Keratinocyte (primary cell): ENCODE measurements at regions not wholly inside any gene's neighbourhood (a gene's known extent, or its start where the extent isn't known, plus 50 kb on each side); places are given as distances from the start of the nearest gene placed in this dataset.
A peak's percentile ranks its signal among the peaks of the same experiment; 100 is the strongest.

Experiments used
- DNase-seq: peaks from one replicate; pipeline ENCODE4 v3.0.0-alpha.2; 2011; ENCODE audit warnings: low read depth, missing footprints, low spot score
- FAIRE-seq: peaks from 2 replicates; lab custom pipeline; 2011; peaks lifted over from hg19 to GRCh38; lab: Jason Lieb, UNC
- H2AFZ ChIP-seq: 2 replicates; pipeline ENCODE4 v1.6.0; 2012; ENCODE audit warnings: low read length, control low read depth, inconsistent platforms; ENCODE audit not compliant: control insufficient read depth
- H3K27ac ChIP-seq: 2 replicates; pipeline ENCODE4 v1.5.1; 2011; ENCODE audit warnings: low read length; ENCODE audit not compliant: control insufficient read depth, insufficient read depth
- H3K27me3 ChIP-seq: 3 replicates; pipeline ENCODE4 v1.6.0; 2011; ENCODE audit warnings: low read length; ENCODE audit not compliant: control insufficient read depth, insufficient read depth; ENCODE audit errors: extremely low read depth
- H3K36me3 ChIP-seq, 2 experiments: 2 replicates in 1 of 2; 3 replicates in 1 of 2; pipeline ENCODE4 v1.5.1; 2011; ENCODE audit warnings: low read length in 2 of 2, mild to moderate bottlenecking in 1 of 2; ENCODE audit not compliant: control insufficient read depth in 2 of 2, insufficient read depth in 2 of 2; ENCODE audit errors: extremely low read depth in 1 of 2
- H3K4me1 ChIP-seq: 3 replicates; pipeline ENCODE4 v1.5.1; 2011; ENCODE audit warnings: low read length; ENCODE audit not compliant: control insufficient read depth, insufficient read depth; ENCODE audit errors: extremely low read depth
- H3K4me2 ChIP-seq: 3 replicates; pipeline ENCODE4 v1.6.0; 2011; ENCODE audit warnings: low read depth, low read length; ENCODE audit not compliant: control insufficient read depth, insufficient read depth; ENCODE audit errors: extremely low read depth
- H3K4me3 ChIP-seq, 3 experiments: fragments of 200-600 bp in 1 of 3; sonication (generic) in 1 of 3; 2 replicates in 2 of 3; 3 replicates in 1 of 3; pipeline ENCODE4 v1.5.1; 2011 to 2016; ENCODE audit warnings: low read length in 3 of 3, mild to moderate bottlenecking in 3 of 3, control low read depth in 2 of 3, inconsistent platforms in 1 of 3, low read depth in 1 of 3, mixed read lengths in 1 of 3, mixed run types in 1 of 3, moderate library complexity in 1 of 3; ENCODE audit not compliant: control insufficient read depth in 2 of 3, insufficient read depth in 2 of 3; ENCODE audit errors: extremely low read depth in 1 of 3
- H3K79me2 ChIP-seq: 2 replicates; pipeline ENCODE4 v1.6.0; 2012; ENCODE audit warnings: low read length; ENCODE audit not compliant: control insufficient read depth, insufficient read depth
- H3K9ac ChIP-seq: 3 replicates; pipeline ENCODE4 v1.6.0; 2011; ENCODE audit warnings: low read length; ENCODE audit not compliant: control insufficient read depth, insufficient read depth; ENCODE audit errors: extremely low read depth
- H3K9me1 ChIP-seq: 3 replicates; pipeline ENCODE4 v1.6.0; 2011; ENCODE audit warnings: low read length; ENCODE audit not compliant: control insufficient read depth, insufficient read depth; ENCODE audit errors: extremely low read depth
- H3K9me3 ChIP-seq: 2 replicates; pipeline ENCODE4 v1.5.1; 2012; ENCODE audit warnings: low read depth, low read length; ENCODE audit not compliant: control insufficient read depth
- H4K20me1 ChIP-seq: 3 replicates; pipeline ENCODE4 v1.6.0; 2011; ENCODE audit warnings: low read length; ENCODE audit not compliant: control insufficient read depth, insufficient read depth; ENCODE audit errors: extremely low read depth
- CTCF ChIP-seq, 3 experiments: IDR thresholded peaks in 1 of 3; conservative IDR thresholded peaks in 1 of 3; optimal IDR thresholded peaks in 1 of 3; 2 replicates in 2 of 3; 3 replicates in 1 of 3; pipeline versions ENCODE3 to v1.5.1; 2011; ENCODE audit warnings: low read length in 3 of 3, mild to moderate bottlenecking in 3 of 3, moderate library complexity in 2 of 3, control low read depth in 1 of 3, inconsistent platforms in 1 of 3; ENCODE audit not compliant: insufficient read depth in 2 of 3; ENCODE audit errors: extremely low read depth in 1 of 3
- EZH2 ChIP-seq: IDR thresholded peaks from one replicate; pipeline ENCODE4 v1.6.1; 2012; ENCODE audit warnings: inconsistent platforms, mild to moderate bottlenecking, low read length, moderate library complexity
- dilution Hi-C: fragments of 300-500 bp; cut with MboI; formaldehyde crosslinking; loops from one replicate; pipeline ENCODE4 v1.7.0; 2020; ENCODE audit warnings: low sequenced_read_pairs; ENCODE audit not compliant: extremely low pct_ligation_motif_present

DNA sequence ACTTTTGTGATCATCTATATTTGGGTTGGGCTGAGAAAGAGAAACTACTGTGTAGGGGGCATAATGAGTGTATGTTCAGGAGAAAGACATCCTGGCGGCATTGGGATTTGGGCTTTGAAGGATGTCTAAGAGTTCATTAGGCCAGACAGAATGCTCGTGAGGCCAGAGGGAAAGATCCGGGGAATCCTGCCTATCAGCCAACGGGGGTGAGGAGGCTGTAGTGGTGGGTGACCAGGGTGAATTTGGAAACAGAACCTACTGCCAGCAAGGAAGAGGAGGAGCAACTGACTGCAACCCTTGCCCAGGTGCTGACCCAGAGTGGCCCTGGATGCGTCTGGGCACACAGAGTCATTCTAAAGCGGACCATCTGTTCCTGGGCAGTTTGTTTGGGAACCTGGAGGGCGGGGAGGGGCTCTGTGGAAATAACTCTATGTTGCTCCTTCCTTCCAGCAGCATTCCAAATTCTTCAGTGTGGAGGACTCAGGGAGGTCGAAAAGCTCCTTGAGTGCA is 56.9 kb upstream of the ECE1 start:
- peaks cover 14% of the 10 kb centered on the region for H3K4me1 ChIP-seq
- dilution Hi-C loops, result no loop called here
- DNase-seq (no peak), FAIRE-seq (no peak)
- peaks cover 7% of the 10 kb centered on the region for H3K27me3 ChIP-seq
- H3K9ac ChIP-seq, result no peak overlapping the region
- no peaks in the 10 kb centered on the region for H3K9me3 ChIP-seq
- no peak overlapping the region for H3K4me3 ChIP-seq
- H4K20me1 ChIP-seq, result no peaks in the 10 kb centered on the region
- TF ChIP-seq EZH2, result no peak
- TF ChIP-seq CTCF (optimal IDR thresholded peaks at IDR 0.05 in 1 of 3, IDR thresholded peaks at IDR 0.05 in 1 of 3, conservative IDR thresholded peaks at IDR 0.05 in 1 of 3; ENCODE audit: extremely low read depth in 1 of 3, insufficient read depth in 2 of 3, low read length in 3 of 3), result no peak
- no peak overlapping the region for H3K27ac ChIP-seq
- H3K9me1 ChIP-seq, result no peaks in the 10 kb centered on the region
- no peak overlapping the region for H2AFZ ChIP-seq
- H3K36me3 ChIP-seq, result no peaks in the 10 kb centered on the region
- no peak overlapping the region for H3K4me2 ChIP-seq
- H3K79me2 ChIP-seq, result peaks cover 10% of the 10 kb centered on the region

DNA sequence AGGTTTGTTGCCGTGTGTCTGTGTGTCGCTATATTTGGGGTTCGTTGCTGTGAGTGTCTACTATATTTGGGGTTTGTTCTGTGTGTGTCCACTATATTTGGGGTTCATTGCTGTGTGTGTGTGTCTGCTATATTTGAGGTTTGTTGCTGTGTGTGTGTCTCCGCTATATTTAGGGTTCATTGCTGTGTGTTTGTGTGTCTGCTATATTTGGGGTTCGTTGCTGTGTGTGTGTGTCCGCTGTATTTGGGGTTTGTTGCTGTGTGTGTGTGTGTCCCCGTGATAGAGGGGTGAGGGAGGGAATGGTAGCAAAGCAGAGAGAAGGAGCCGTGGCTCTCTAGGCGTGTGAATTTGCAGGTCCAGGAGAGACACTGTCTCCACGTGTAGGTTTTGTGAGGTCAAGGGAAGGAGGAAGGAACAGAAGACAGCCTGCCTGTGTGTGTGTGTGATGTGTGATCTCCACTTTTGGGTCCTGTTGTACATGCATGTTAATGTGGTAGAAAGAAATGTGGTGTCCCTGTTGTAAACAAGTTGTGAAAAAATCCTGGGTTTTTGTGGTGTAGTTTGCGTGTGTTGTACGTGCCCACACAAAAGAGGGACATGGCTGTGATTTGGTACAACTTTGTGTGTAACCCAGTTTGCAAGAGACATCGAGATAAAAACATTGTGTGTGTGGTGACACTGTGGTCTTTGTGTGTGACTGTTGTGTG is 56.3 kb upstream of the ECE1 start:
- no peaks in the 10 kb centered on the region for H3K9me3 ChIP-seq
- DNase-seq (no peak), FAIRE-seq (peak; percentile 13)
- peaks cover 7% of the 10 kb centered on the region for H3K27me3 ChIP-seq
- no peak overlapping the region for H3K27ac ChIP-seq
- no peaks in the 10 kb centered on the region for H3K9me1 ChIP-seq
- H2AFZ ChIP-seq, result peak overlapping the region; percentile 93
- H3K4me3 ChIP-seq, result peak overlapping the region; percentile 60 to 81 (median 62)
- H3K4me2 ChIP-seq, result peak overlapping the region; percentile 81
- H3K36me3 ChIP-seq, result no peaks in the 10 kb centered on the region
- H3K9ac ChIP-seq, result peak overlapping the region; percentile 65
- no peaks in the 10 kb centered on the region for H4K20me1 ChIP-seq
- peaks cover 14% of the 10 kb centered on the region for H3K4me1 ChIP-seq
- no peak for TF ChIP-seq EZH2
- TF ChIP-seq CTCF (optimal IDR thresholded peaks at IDR 0.05 in 1 of 3, IDR thresholded peaks at IDR 0.05 in 1 of 3, conservative IDR thresholded peaks at IDR 0.05 in 1 of 3; ENCODE audit: extremely low read depth in 1 of 3, insufficient read depth in 2 of 3, low read length in 3 of 3), result no peak
- peaks cover 12% of the 10 kb centered on the region for H3K79me2 ChIP-seq
- dilution Hi-C loops, result no loop called here
